Mesodermal cell (in vitro differentiated cells): ENCODE measurements at regions not wholly inside any gene's neighbourhood (a gene's known extent, or its start where the extent isn't known, plus 50 kb on each side); places are given as distances from the start of the nearest gene placed in this dataset.
A peak's percentile ranks its signal among the peaks of the same experiment; 100 is the strongest.

Source experiments
- H3K27ac ChIP-seq: 2 replicates; pipeline ENCODE4 v1.7.0; 2013; ENCODE audit warnings: mild to moderate bottlenecking, low read depth, low read length, moderate library complexity; ENCODE audit not compliant: severe bottlenecking
- H3K36me3 ChIP-seq: 2 replicates; pipeline ENCODE4 v1.7.1; 2013; ENCODE audit warnings: mild to moderate bottlenecking, low read length, moderate library complexity; ENCODE audit not compliant: control insufficient read depth, insufficient read depth
- H3K4me1 ChIP-seq: one replicate; pipeline ENCODE4 v1.7.1; 2013; ENCODE audit warnings: mild to moderate bottlenecking, low read length; ENCODE audit not compliant: insufficient read depth, control insufficient read depth, poor library complexity, severe bottlenecking
- H3K4me3 ChIP-seq: 2 replicates; pipeline ENCODE4 v1.7.0; 2013; ENCODE audit warnings: low read length, control low read depth, mild to moderate bottlenecking; ENCODE audit not compliant: insufficient read depth, poor library complexity, severe bottlenecking; ENCODE audit errors: extremely low read depth
- H3K9me3 ChIP-seq: 2 replicates; pipeline ENCODE4 v1.7.1; 2013; ENCODE audit warnings: mild to moderate bottlenecking, low read length, moderate library complexity; ENCODE audit not compliant: control insufficient read depth
- WGBS, 2 experiments: methylation state at CpG; one replicate each; pipeline ENCODE4 v1.1.5; 2013; ENCODE audit warnings: missing lambda C conversion rate in 2 of 2; ENCODE audit not compliant: insufficient coverage in 2 of 2; 5-methylcytosine and 5-hydroxymethylcytosine counted together

DNA sequence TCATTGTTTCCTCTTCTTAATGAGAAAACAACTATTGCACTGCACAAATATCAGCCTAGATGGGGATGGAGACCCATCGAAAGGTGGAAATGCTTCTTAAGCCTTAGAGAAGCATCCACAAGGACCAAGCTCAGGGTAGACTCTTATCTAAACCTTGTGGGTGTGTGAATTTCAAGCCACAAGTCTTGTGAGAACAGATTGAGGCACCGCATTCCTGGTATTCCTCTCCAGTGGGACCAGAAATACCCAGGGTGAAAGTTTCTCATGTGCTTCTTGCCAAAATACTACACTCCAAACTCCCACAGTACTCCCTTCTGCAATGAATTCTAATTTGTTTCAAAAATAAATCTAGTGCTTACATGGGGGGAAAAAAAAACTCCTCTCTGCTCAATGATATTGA lies 375.6 kb downstream of the PDGFC start:
- 86 to 100% methylated on average over 1 to 2 of the region's 2 CpGs for WGBS, 2 experiments
- Histone ChIP-seq H3K9me3 (no peaks in the 10 kb centered on the region), H3K36me3 (no peaks in the 10 kb centered on the region), H3K27ac (no peak overlapping the region), H3K4me3 (no peak overlapping the region), H3K4me1 (peaks cover 27% of the 10 kb centered on the region)

DNA sequence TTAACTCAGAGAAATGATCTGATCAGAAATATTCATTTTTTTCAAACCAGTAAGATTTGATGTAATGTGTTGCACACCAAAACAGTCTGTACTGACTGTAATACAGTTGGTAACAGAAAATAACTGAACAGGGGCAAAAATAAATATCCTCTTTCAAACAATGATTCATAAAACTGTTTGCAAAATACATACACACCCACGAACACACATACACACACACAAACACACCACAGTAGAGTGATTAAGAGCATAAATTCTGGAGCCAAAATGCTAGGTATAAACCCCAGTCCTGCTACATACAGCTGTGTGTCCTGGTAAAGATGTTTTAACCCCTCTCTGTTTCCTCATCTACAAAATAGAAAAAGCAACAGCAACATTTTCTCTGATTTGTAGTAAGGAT lies 376.6 kb downstream of the PDGFC start:
- Histone ChIP-seq H3K9me3 (no peaks in the 10 kb centered on the region), H3K27ac (no peak overlapping the region), H3K36me3 (no peaks in the 10 kb centered on the region), H3K4me3 (no peak overlapping the region), H3K4me1 (peaks cover 27% of the 10 kb centered on the region)
- WGBS, 2 experiments, result no CpG with 5 or more reads among the region's 1 CpG

DNA sequence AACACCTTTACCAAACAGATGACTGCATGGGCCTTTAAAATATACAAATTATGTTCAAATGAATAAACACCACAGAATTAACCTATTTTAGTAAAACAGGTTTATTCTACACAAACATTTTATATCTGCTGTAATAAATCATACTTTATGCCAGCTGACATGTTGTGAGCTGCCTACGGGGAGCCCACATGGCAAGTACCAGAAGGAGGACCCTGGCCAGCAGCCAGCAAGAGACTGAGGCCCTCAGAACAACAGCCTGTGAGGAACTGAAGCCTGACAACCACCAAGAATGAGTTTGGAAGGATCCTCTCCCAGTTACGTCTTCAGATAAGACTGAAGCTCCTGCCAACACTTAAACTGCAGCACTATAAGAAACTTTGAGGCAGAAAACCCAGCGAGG lies 377.0 kb downstream of the PDGFC start:
- Histone ChIP-seq H3K27ac (no peak overlapping the region), H3K4me3 (no peak overlapping the region)
- WGBS, 2 experiments, result 83 to 100% methylated on average over 1 of the region's 3 CpGs

DNA sequence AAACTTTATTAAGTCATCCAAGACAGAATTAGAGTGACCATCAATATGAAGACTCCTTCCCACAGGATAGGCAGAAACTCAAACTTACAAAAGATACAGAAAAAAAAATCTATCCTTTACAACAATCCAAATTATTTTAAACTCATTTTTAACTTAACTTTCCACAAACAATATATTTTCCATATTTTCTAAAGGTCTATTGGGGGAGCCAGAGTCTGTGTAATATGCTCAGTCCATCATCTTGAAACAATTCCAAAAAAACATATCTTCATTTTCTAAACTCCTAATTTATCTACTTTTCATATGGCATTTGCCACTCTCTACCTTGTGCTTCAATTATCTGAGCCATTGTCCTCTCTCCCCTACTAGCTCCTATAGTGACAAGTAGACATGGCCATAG lies 378.1 kb downstream of the PDGFC start:
- Histone ChIP-seq H3K36me3 (no peaks in the 10 kb centered on the region), H3K27ac (no peak overlapping the region), H3K9me3 (no peaks in the 10 kb centered on the region), H3K4me1 (peaks cover 25% of the 10 kb centered on the region), H3K4me3 (no peak overlapping the region)

More for the DNA sequence above, 377.0 kb downstream of the PDGFC start:
- peaks cover 27% of the 10 kb centered on the region for H3K4me1 ChIP-seq
- H3K9me3 ChIP-seq, result no peaks in the 10 kb centered on the region
- no peaks in the 10 kb centered on the region for H3K36me3 ChIP-seq

DNA sequence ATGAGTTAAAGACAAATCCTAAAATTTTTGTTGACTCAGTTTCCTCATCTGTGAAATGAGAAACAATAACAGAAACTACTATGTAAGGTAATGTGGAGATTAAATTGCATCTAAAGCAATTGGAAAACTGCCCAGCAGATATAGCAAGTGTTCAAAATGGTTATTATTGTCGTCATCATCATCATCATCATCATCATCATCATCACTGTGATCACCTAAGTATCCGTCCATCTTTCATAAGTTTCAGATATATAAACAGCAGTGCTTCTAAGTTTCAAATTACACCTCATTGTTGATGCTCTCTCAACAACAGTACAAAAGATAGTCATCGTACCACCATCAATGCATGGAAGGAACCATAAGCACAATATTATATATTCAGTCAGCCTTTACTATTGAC lies 379.9 kb downstream of the PDGFC start:
- no peaks in the 10 kb centered on the region for H3K36me3 ChIP-seq
- H3K4me1 ChIP-seq, result peaks cover 9% of the 10 kb centered on the region
- WGBS, 2 experiments, result 88 to 92% methylated on average over 2 of the region's 3 CpGs
- H3K9me3 ChIP-seq, result no peaks in the 10 kb centered on the region
- H3K27ac ChIP-seq, result no peak overlapping the region
- H3K4me3 ChIP-seq, result no peak overlapping the region

DNA sequence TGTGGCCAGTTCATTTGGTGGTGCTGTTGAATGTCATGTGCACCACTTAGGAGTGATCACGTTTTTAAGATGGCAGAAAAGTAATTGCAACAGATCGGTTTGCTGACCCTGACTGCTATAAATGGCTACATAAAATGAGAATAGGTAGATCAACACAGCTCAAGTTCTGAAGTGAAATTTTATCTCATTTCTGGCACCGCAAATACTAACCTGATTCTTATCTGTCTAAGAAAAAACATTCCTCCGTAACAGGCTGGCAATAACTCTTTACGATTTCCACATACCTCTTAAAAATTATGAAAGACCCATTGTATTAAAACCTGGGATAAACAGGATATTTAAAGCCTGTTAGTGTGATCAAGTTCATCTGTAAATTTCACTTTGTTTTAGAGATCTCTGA lies 387.5 kb downstream of the PDGFC start:
- no peaks in the 10 kb centered on the region for H3K4me1 ChIP-seq
- H3K36me3 ChIP-seq, result no peaks in the 10 kb centered on the region
- H3K4me3 ChIP-seq, result no peak overlapping the region
- no peak overlapping the region for H3K27ac ChIP-seq
- no peaks in the 10 kb centered on the region for H3K9me3 ChIP-seq
- WGBS, 2 experiments, result 79 to 88% methylated on average over 2 of the region's 5 CpGs

DNA sequence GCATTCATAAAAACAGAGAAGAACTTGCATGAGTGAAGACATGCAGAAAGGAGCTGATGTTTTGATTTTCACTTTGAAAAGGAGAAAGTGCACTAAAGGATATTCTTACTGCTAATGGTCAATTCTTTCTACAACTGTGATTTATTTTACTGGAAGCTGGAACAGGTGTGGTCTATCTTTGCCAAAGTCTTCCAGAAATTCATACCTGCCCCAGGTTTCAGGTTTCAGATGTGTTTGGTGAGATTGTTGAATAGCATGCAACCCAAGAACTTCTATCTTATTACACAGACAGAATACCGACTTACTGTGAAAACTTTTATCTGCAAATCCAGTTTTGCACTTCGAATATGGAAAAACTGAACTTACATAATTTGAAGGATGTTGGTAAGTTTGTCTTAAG lies 388.3 kb downstream of the PDGFC start:
- H3K36me3 ChIP-seq, result no peaks in the 10 kb centered on the region
- WGBS, 2 experiments, result no CpG with 5 or more reads among the region's 2 CpGs
- H3K4me1 ChIP-seq, result peaks cover 5% of the 10 kb centered on the region
- H3K4me3 ChIP-seq, result no peak overlapping the region
- H3K27ac ChIP-seq, result no peak overlapping the region
- H3K9me3 ChIP-seq, result no peaks in the 10 kb centered on the region

DNA sequence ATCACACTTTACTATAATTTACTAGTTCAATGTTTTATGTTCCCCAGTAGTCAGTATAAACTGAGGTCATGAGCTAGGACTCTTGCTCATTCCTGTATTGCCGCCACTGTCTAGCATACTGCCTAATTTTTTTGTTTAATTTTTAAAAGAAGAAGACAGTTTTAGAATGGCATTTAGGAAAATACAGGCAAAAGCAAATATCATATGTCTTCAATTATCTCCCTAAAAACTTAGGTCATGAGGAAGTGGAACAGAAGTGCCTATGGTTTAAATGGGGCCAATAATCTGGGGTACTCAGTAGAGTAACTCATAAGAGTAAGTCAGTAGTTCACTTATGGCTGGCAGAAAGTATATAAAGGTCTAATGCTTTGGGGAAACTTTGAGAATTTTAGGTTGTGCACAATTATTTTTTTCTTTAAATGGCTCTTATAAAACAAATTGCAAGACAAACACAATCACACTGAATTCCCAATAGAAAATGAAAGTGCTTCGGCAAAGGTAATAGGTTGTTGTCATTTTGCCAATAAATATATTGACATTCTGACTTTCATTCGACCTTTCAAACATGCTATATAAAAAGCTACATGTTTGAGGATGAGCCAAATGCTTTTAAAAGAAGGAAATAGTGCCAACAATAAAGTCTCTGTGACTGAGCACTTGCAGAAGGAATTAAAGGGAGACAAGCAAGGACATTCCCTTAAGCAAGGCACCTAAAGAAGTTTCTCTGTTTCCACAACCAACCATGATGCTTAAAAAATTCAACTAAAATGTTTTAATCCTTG lies 390.1 kb downstream of the PDGFC start:
- Histone ChIP-seq H3K4me3 (no peak overlapping the region), H3K4me1 (peaks cover 9% of the 10 kb centered on the region), H3K9me3 (no peaks in the 10 kb centered on the region), H3K36me3 (no peaks in the 10 kb centered on the region), H3K27ac (no peak overlapping the region)
- WGBS, 2 experiments, result no CpG with 5 or more reads among the region's 3 CpGs

DNA sequence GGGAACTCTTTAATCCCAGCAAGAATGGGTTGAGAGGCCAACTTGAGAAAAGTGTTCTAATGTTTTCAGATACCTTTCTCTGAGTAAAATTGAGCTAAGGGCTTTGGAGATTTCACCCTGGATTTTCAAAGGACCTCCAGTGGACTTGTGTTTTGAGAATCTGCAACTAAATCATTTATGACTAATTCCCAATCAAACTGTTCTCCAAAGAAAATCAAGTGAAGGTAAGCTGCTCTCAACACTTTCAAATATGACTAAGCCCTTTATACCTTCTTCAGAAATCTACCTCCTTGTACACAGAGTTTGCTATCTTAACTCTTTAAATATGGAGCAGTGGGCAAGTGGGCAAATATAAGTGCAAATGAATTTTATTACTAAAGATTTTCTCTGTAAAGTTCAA lies 392.9 kb downstream of the PDGFC start:
- peaks cover 9% of the 10 kb centered on the region for H3K4me1 ChIP-seq
- no peaks in the 10 kb centered on the region for H3K36me3 ChIP-seq
- H3K4me3 ChIP-seq, result no peak overlapping the region
- H3K27ac ChIP-seq, result peak overlapping the region; percentile 39
- no peaks in the 10 kb centered on the region for H3K9me3 ChIP-seq

DNA sequence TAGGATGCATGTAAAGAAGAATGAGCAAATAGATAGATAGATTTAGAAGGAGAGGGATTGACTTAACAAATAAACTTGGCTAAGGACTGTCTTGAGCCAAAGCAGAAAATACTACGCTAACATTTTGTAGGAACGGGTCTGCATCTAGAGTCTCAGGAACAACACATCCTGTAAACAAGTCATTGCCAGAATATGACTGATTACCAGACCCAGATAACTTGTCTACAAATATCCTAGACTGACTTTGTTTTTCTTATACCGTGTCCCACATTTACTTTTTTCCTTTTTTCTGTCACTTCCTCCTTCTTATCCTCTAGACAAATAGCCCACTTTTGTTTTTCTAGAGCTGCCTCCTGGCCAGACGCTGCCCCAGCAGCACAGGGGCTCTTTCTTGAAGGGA lies 393.6 kb downstream of the PDGFC start:
- H3K36me3 ChIP-seq, result no peaks in the 10 kb centered on the region
- 95 to 100% methylated on average over 2 to 3 of the region's 4 CpGs for WGBS, 2 experiments
- H3K4me3 ChIP-seq, result no peak overlapping the region
- H3K9me3 ChIP-seq, result no peaks in the 10 kb centered on the region
- H3K4me1 ChIP-seq, result peaks cover 9% of the 10 kb centered on the region
- H3K27ac ChIP-seq, result peak overlapping the region; percentile 39

DNA sequence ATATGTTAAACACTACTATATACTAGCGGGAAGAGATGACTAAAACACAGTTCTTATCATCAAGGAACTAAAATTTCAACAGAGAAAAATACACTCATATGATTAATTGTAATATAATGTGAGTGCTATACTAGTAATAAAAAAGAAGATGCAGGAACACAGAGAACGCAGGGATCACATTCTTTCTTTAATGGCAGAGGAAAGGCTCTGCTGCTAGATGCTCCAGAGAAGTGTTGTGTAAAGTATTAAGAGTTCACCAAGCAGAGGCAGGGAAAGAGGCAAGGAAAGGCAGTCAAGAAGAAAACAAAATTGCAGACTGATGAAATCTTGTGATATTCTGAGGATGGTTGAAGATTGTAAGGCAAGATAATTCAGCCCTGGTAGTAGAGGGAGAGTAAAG lies 394.7 kb downstream of the PDGFC start:
- no peak overlapping the region for H3K27ac ChIP-seq
- H3K36me3 ChIP-seq, result no peaks in the 10 kb centered on the region
- 88 to 100% methylated on average over 1 of the region's 2 CpGs for WGBS, 2 experiments
- no peak overlapping the region for H3K4me3 ChIP-seq
- H3K9me3 ChIP-seq, result no peaks in the 10 kb centered on the region
- H3K4me1 ChIP-seq, result peaks cover 9% of the 10 kb centered on the region
